Spleen (tissue), 11 donors: ENCODE measurements at regions not wholly inside any gene's neighbourhood (a gene's known extent, or its start where the extent isn't known, plus 50 kb on each side); places are given as distances from the start of the nearest gene placed in this dataset.

Experiments
- DNase-seq: peaks from one replicate; pipeline ENCODE4 v3.0.0-alpha.2; 2020
- H3K27ac ChIP-seq, 8 donors: fragments of 200-600 bp; sonication (generic) in 7 of 8; 1 replicate in 4 of 8; 2 replicates in 4 of 8; pipeline versions ENCODE4 v1.5.0 to v1.8.0; 2016 to 2021; ENCODE audit warnings: inconsistent platforms in 4 of 8, mild to moderate bottlenecking in 4 of 8, moderate library complexity in 1 of 8
- H3K27me3 ChIP-seq, 7 donors: fragments of 200-600 bp; sonication (generic) in 6 of 7; replicated peaks in 1 of 7; 1 replicate in 4 of 7; 2 replicates in 3 of 7; pipeline versions ENCODE4 v1.5.0 to v1.8.0; 2016 to 2021; ENCODE audit warnings: inconsistent platforms in 3 of 7, mild to moderate bottlenecking in 1 of 7
- H3K36me3 ChIP-seq, 6 donors: fragments of 200-600 bp; sonication (generic) in 5 of 6; 1 replicate in 4 of 6; 2 replicates in 2 of 6; pipeline versions ENCODE4 v1.5.0 to v1.8.0; 2016 to 2021; ENCODE audit warnings: inconsistent platforms in 2 of 6
- H3K4me1 ChIP-seq, 6 donors: fragments of 200-600 bp; sonication (generic) in 5 of 6; 1 replicate in 3 of 6; 2 replicates in 3 of 6; pipeline versions ENCODE4 v1.5.0 to v1.8.0; 2016 to 2021; ENCODE audit warnings: inconsistent platforms in 3 of 6
- H3K4me3 ChIP-seq, 8 donors: fragments of 200-600 bp; sonication (generic) in 7 of 8; 1 replicate in 4 of 8; 2 replicates in 4 of 8; pipeline versions ENCODE4 v1.5.0 to v1.8.0; 2016 to 2021; ENCODE audit warnings: inconsistent platforms in 4 of 8, mild to moderate bottlenecking in 4 of 8, moderate library complexity in 2 of 8
- H3K9me3 ChIP-seq, 8 donors: fragments of 200-600 bp; sonication (generic) in 7 of 8; 1 replicate in 4 of 8; 2 replicates in 4 of 8; pipeline versions ENCODE4 v1.5.0 to v1.8.0; 2016 to 2021; ENCODE audit warnings: inconsistent platforms in 4 of 8
- CTCF ChIP-seq, 11 experiments: fragments of 200-600 bp in 7 of 11; fragments of 450-650 bp in 4 of 11; sonication (generic) in 4 of 11; IDR thresholded peaks in 8 of 11; conservative IDR thresholded peaks in 3 of 11; 1 replicate in 7 of 11; 2 replicates in 4 of 11; pipeline versions ENCODE4 v1.4.0 to v1.8.0; 2016 to 2021; ENCODE audit warnings: antibody characterized with exemption in 11 of 11, inconsistent platforms in 4 of 11, mild to moderate bottlenecking in 1 of 11
- POLR2A ChIP-seq, 3 donors: fragments of 450-650 bp; IDR thresholded peaks; one replicate each; pipeline ENCODE4 v1.5.1; 2017; ENCODE audit warnings: antibody characterized with exemption in 3 of 3, mild to moderate bottlenecking in 1 of 3
- POLR2AphosphoS5 ChIP-seq, 3 donors: sonication (generic); formaldehyde crosslinking; IDR thresholded peaks; one replicate each; pipeline ENCODE4 v1.5.1; 2017; ENCODE audit warnings: antibody characterized with exemption in 3 of 3
- WGBS, 5 donors: extraction: QIAGEN DNeasy Blood & Tissue Kit in 3 of 5; methylation state at CpG; one replicate each; pipeline versions ENCODE4 v1.1.5 to v1.1.7; 2013 to 2018; 5-methylcytosine and 5-hydroxymethylcytosine counted together
- intact Hi-C: fragments of 100-400 bp; cut with DNase I; formaldehyde crosslinking; loops from one replicate; pipeline ENCODE4 v1.15.0; 2023; ENCODE audit warnings: low total_unique reads
- small RNA-seq, 4 donors: library from RNA; depleted of rRNA; stranded (forward); fragments of <200 nt; gene quantifications; one replicate each; pipeline ENCODE3, GENCODE V24; 2016
- donor health status: healthy with polysubstance abuse.
- donor health status: DM: no; HTN: no; CAD: no; lungs with moderate emphysema.
- donor health status: DM: no; HTN: no; CAD: no.
- donor health status: Bipolar disorder and iron deficiency.
- donor health status: healthy.
- donor health status: DM: no; HTN: no; CAD: no.
- donor health status: DM: yes; HTN: yes; CAD: no.

- H3K27me3 ChIP-seq: peaks cover 0 to 39% (median 0%) of the 10 kb centered on the region in 7 donors
- TF ChIP-seq CTCF (IDR thresholded peaks at IDR 0.05 in 8 of 11, conservative IDR thresholded peaks at IDR 0.05 in 3 of 11) (no peak), POLR2AphosphoS5 (IDR thresholded peaks at IDR 0.05) (no peak), POLR2A (IDR thresholded peaks at IDR 0.05) (no peak)
- 69 to 80% (median 76%) methylated on average over 6 to 7 of the region's 7 CpGs for WGBS, 5 donors
Observed at GRCh38 chr10:123613346-123613850, 52.8 kb upstream of the GPR26 start.

DNA sequence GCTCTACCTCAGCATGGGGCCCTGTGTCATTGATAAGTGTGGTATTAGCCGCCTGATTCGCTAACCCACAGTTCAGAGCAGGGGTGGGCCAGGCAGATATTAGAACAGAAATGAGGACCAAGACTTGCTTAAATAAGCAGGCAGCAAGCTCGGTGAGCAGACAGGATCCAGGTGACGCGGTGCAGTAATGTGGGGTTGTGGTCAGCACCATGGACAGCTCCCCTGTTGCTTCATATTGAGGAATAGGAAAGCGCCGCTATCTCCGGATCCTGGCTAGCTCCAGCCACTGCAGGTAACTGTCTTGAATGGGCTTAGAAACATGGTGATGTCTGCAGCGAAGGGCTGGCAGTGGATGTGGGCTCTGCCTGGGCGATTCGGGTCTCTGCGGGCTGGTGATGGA lies 51.3 kb upstream of the GPR26 start:
- Histone ChIP-seq H3K4me1 (no peaks in the 10 kb centered on the region), H3K9me3 (no peaks in the 10 kb centered on the region), H3K27me3 (peaks cover 0 to 27% (median 0%) of the 10 kb centered on the region in 7 donors), H3K4me3 (no peak overlapping the region), H3K36me3 (no peaks in the 10 kb centered on the region), H3K27ac (no peak overlapping the region)
- TF ChIP-seq POLR2AphosphoS5 (IDR thresholded peaks at IDR 0.05): no peak
- TF ChIP-seq CTCF (IDR thresholded peaks at IDR 0.05 in 8 of 11, conservative IDR thresholded peaks at IDR 0.05 in 3 of 11): no peak
- TF ChIP-seq POLR2A (IDR thresholded peaks at IDR 0.05): no peak
- WGBS, 5 donors: 14 to 22% (median 19%) methylated on average over 12 of the region's 12 CpGs
- DNase-seq: no peak
- intact Hi-C loops: no loop called here

More at GRCh38 chr10:123613346-123613850, 52.8 kb upstream of the GPR26 start:
- H3K4me1 ChIP-seq: no peaks in the 10 kb centered on the region
- H3K4me3 ChIP-seq: no peak overlapping the region
- H3K9me3 ChIP-seq: no peaks in the 10 kb centered on the region
- H3K27ac ChIP-seq: no peak overlapping the region
- H3K36me3 ChIP-seq: no peaks in the 10 kb centered on the region
- intact Hi-C loops: no loop called here
- no peak for DNase-seq

Small RNA genes in the stretch of these regions (small RNA-seq; reads per million reads assigned to genes)
- 0 reads per million in 4 donors for gene AL160290.3
